ENCODE measurements at regions not wholly inside any gene's neighbourhood (a gene's known extent, or its start where the extent isn't known, plus 50 kb on each side); places are given as distances from the start of the nearest gene placed in this dataset.

DNA sequence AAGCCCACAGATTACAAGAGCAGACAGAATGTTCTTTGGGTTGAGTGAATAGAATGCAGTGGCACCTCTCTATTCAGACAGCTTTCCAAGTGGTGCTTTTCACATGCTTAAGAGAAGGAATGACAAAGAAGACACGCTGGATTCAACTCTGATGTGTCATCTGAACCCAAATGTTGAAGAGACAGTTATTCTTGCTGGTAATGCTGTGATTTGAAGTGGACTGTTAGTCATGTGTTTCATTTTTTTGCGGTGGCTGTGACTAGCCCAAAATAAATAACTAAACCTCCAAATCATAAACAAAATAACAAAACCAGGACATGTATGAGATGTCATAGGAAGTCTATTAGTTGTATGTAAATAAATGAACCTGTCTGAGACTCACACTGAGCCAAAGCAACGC is 391.8 kb upstream of the PRICKLE1 start:
- TF ChIP-seq POLR2AphosphoS5 (IDR thresholded peaks at IDR 0.05) (no peak), POLR2A (IDR thresholded peaks at IDR 0.05) (no peak)
- TF ChIP-seq, protein P1, sequence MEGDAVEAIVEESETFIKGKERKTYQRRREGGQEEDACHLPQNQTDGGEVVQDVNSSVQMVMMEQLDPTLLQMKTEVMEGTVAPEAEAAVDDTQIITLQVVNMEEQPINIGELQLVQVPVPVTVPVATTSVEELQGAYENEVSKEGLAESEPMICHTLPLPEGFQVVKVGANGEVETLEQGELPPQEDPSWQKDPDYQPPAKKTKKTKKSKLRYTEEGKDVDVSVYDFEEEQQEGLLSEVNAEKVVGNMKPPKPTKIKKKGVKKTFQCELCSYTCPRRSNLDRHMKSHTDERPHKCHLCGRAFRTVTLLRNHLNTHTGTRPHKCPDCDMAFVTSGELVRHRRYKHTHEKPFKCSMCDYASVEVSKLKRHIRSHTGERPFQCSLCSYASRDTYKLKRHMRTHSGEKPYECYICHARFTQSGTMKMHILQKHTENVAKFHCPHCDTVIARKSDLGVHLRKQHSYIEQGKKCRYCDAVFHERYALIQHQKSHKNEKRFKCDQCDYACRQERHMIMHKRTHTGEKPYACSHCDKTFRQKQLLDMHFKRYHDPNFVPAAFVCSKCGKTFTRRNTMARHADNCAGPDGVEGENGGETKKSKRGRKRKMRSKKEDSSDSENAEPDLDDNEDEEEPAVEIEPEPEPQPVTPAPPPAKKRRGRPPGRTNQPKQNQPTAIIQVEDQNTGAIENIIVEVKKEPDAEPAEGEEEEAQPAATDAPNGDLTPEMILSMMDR (IDR thresholded peaks at IDR 0.05), result no peak
- intact Hi-C loops (cut with DNase I), result no loop called here
- H3K9me3 ChIP-seq, result no peaks in the 10 kb centered on the region
- no peaks in the 10 kb centered on the region for H3K36me3 ChIP-seq
- H3K27me3 ChIP-seq (replicated peaks; ENCODE audit: insufficient read depth), result no peaks in the 10 kb centered on the region
- DNase-seq (ENCODE audit: low spot score), result no peak
- H3K4me1 ChIP-seq (replicated peaks), result no peaks in the 10 kb centered on the region
- WGBS, result 92% methylated on average over 3 of the region's 3 CpGs
- no peak overlapping the region for H3K27ac ChIP-seq
- no peak overlapping the region for H3K4me3 ChIP-seq

DNA sequence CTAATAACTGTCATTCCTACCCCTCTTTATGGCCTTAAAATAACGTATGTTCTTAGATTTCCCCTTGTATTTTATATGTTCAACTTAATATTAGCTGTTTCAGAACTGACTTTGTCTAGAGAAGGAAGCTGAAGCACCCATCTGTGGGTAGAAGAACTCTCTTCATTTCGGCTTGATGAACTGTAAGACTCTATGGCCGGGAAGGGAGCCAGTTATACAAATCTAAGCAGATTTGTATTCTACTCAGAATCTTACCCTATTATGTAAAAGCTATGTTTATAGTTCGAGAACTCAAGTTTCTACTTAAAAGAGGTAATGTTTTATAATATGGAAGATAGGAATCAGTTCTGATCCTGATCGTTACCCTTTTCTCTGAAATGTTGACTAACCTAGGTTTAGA is 390.9 kb upstream of the PRICKLE1 start:
- 63% methylated on average over 5 of the region's 5 CpGs for WGBS
- H3K27ac ChIP-seq, result no peak overlapping the region

DNA sequence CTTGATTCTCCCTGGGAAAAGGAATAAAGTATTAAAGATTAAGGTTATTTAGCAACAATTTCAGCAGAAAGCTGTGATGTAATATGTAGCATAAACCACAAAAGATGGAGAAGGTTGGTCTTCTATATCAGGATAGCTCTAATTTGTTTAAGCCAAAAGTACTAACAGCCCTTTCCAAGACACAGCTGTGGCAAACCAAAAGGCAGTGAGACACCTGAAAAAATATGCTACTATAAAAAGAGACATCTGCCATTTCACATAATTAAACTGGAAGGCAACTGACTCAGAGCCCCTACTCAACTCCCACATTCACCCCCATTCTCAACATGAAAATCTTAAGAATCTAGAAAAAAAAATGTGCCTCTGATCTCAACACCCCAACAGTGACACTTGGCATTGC is 390.2 kb upstream of the PRICKLE1 start:
- H3K9me3 ChIP-seq, result no peaks in the 10 kb centered on the region
- DNase-seq (ENCODE audit: low spot score), result no peak
- H3K4me1 ChIP-seq (replicated peaks), result no peaks in the 10 kb centered on the region
- no peak overlapping the region for H3K27ac ChIP-seq
- no peaks in the 10 kb centered on the region for H3K27me3 ChIP-seq (replicated peaks; ENCODE audit: insufficient read depth)
- no peak for TF ChIP-seq POLR2AphosphoS5 (IDR thresholded peaks at IDR 0.05)
- TF ChIP-seq, protein P1 (IDR thresholded peaks at IDR 0.05), result no peak
- TF ChIP-seq POLR2A (IDR thresholded peaks at IDR 0.05), result no peak
- no peak overlapping the region for H3K4me3 ChIP-seq
- H3K36me3 ChIP-seq, result no peaks in the 10 kb centered on the region
- intact Hi-C loops (cut with DNase I), result no loop called here

More for the DNA sequence above, 390.9 kb upstream of the PRICKLE1 start:
- no peak overlapping the region for H3K4me3 ChIP-seq
- no peaks in the 10 kb centered on the region for H3K27me3 ChIP-seq (replicated peaks; ENCODE audit: insufficient read depth)
- H3K4me1 ChIP-seq (replicated peaks), result no peaks in the 10 kb centered on the region
- TF ChIP-seq POLR2A (IDR thresholded peaks at IDR 0.05) (no peak), POLR2AphosphoS5 (IDR thresholded peaks at IDR 0.05) (no peak)
- TF ChIP-seq, protein P1 (IDR thresholded peaks at IDR 0.05), result no peak
- DNase-seq (ENCODE audit: low spot score), result no peak
- H3K9me3 ChIP-seq, result no peaks in the 10 kb centered on the region
- intact Hi-C loops (cut with DNase I), result no loop called here
- H3K36me3 ChIP-seq, result no peaks in the 10 kb centered on the region

DNA sequence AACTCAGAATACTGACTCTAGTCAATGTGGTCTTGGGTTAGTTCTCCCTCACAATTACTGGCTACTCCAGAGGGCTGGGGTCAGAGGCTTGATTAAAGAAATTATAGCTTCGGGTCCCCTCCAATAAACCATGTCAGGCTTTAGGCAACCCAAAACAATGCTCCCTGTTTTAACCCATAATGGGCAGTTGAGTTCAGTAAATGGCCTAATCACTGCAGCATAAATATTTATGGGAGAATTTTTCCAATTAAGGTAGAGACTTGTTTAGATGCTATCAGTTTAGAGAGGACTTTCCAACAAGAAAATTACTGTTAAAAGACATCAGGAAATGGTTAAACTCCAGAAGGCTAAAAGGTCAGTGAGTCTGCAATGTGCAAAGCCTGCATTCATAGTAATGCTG is 389.2 kb upstream of the PRICKLE1 start:
- intact Hi-C loops (cut with DNase I), result no loop called here
- no peaks in the 10 kb centered on the region for H3K4me1 ChIP-seq (replicated peaks)
- no peak overlapping the region for H3K27ac ChIP-seq
- H3K36me3 ChIP-seq, result no peaks in the 10 kb centered on the region
- no peak overlapping the region for H3K4me3 ChIP-seq
- no peak for DNase-seq (ENCODE audit: low spot score)
- no peaks in the 10 kb centered on the region for H3K27me3 ChIP-seq (replicated peaks; ENCODE audit: insufficient read depth)
- TF ChIP-seq, protein P1 (IDR thresholded peaks at IDR 0.05), result no peak
- TF ChIP-seq POLR2A (IDR thresholded peaks at IDR 0.05) (no peak), POLR2AphosphoS5 (IDR thresholded peaks at IDR 0.05) (no peak)
- no peaks in the 10 kb centered on the region for H3K9me3 ChIP-seq
- WGBS, result 62% methylated on average over 1 of the region's 1 CpG

DNA sequence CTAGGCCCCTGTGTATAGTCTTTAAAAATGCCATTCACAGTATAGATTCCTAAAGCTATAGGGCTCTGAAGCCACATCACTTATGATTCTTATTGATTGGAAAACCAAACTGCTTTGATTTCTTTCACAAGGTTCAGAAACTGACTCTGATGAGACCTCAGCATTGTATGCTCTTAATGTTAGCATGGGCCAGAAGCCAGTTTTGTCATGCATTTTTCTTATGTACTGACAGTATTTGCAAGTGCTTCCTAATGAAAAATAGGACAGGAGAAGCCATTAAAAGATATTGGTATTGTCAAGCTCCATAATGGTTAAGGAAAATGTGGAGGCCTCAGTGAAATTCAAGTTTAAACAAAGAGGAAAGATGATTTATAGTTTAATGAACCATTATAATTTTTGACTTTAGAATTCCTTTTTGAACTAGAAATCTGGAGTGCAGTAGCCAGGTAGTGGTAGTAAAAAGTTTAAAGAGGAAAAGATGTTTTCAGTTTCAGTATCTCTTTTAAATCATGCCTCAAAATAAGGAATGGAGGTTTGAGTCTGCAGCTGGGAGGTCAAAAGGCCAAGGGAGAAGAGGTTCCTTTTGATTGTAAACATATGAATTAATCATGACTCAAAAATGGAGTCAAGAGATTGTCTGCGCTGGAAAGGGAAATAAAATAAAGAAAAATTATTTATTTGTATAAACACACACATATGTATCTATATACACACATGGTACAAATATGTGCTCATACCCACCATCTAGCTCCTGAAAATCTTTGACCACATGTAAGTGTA is 388.1 kb upstream of the PRICKLE1 start:
- 39% methylated on average over 1 of the region's 1 CpG for WGBS
- no peaks in the 10 kb centered on the region for H3K27me3 ChIP-seq (replicated peaks; ENCODE audit: insufficient read depth)
- TF ChIP-seq POLR2A (IDR thresholded peaks at IDR 0.05) (no peak), POLR2AphosphoS5 (IDR thresholded peaks at IDR 0.05) (no peak)
- TF ChIP-seq, protein P1 (IDR thresholded peaks at IDR 0.05), result no peak
- no peak overlapping the region for H3K27ac ChIP-seq
- H3K9me3 ChIP-seq, result no peaks in the 10 kb centered on the region
- intact Hi-C loops (cut with DNase I), result no loop called here
- no peaks in the 10 kb centered on the region for H3K36me3 ChIP-seq
- no peak for DNase-seq (ENCODE audit: low spot score)
- no peak overlapping the region for H3K4me3 ChIP-seq
- no peaks in the 10 kb centered on the region for H3K4me1 ChIP-seq (replicated peaks)

Measured in prostate gland (tissue), 2 donors.